Esophagus (tissue), 2 donors: ENCODE measurements at regions not wholly inside any gene's neighbourhood (a gene's known extent, or its start where the extent isn't known, plus 50 kb on each side); places are given as distances from the start of the nearest gene placed in this dataset.
A peak's percentile ranks its signal among the peaks of the same experiment; 100 is the strongest.

Experiments used
- H3K27ac ChIP-seq, 2 donors: one replicate each; pipeline ENCODE4 v1.5.1; 2013; ENCODE audit warnings: low read depth in 2 of 2, mild to moderate bottlenecking in 2 of 2, inconsistent platforms in 1 of 2, low read length in 1 of 2, moderate library complexity in 1 of 2
- H3K27me3 ChIP-seq, 2 donors: one replicate each; pipeline ENCODE4 v1.6.1; 2013; ENCODE audit warnings: low read length in 2 of 2, control low read depth in 1 of 2, mild to moderate bottlenecking in 1 of 2; ENCODE audit not compliant: insufficient read depth in 2 of 2, control insufficient read depth in 1 of 2
- H3K36me3 ChIP-seq, 2 donors: one replicate each; pipeline ENCODE4 v1.6.1; 2013; ENCODE audit warnings: low read length in 1 of 2; ENCODE audit not compliant: control insufficient read depth in 2 of 2, insufficient read depth in 2 of 2
- H3K4me1 ChIP-seq, 2 donors: one replicate each; pipeline ENCODE4 v1.6.1; 2013; ENCODE audit warnings: low read length in 1 of 2; ENCODE audit not compliant: control insufficient read depth in 2 of 2, insufficient read depth in 2 of 2
- H3K4me3 ChIP-seq, 2 donors: one replicate each; pipeline ENCODE4 v1.5.1; 2013; ENCODE audit warnings: low read length in 2 of 2, mild to moderate bottlenecking in 2 of 2, low read depth in 1 of 2, moderate library complexity in 1 of 2
- H3K9me3 ChIP-seq, 2 donors: one replicate each; pipeline ENCODE4 v1.6.1; 2013; ENCODE audit warnings: mild to moderate bottlenecking in 2 of 2, low read depth in 1 of 2, low read length in 1 of 2, moderate library complexity in 1 of 2; ENCODE audit not compliant: control insufficient read depth in 2 of 2, insufficient read depth in 1 of 2
- WGBS, 2 donors: extraction: QIAGEN DNeasy Blood & Tissue Kit; methylation state at CpG; one replicate each; pipeline ENCODE4 v1.1.7; 2013; 5-methylcytosine and 5-hydroxymethylcytosine counted together
- donor health status: healthy with polysubstance abuse.
- donor health status: Bipolar disorder and iron deficiency.

- H3K27ac ChIP-seq: peak overlapping the region; percentile 4 to 29
- H3K9me3 ChIP-seq: no peaks in the 10 kb centered on the region
- H3K27me3 ChIP-seq: no peaks in the 10 kb centered on the region
- peaks cover 0 to 2% of the 10 kb centered on the region in 2 donors for H3K4me1 ChIP-seq
- H3K4me3 ChIP-seq: no peak overlapping the region
- H3K36me3 ChIP-seq: no peaks in the 10 kb centered on the region
- 76 to 80% methylated on average over 17 of the region's 17 CpGs for WGBS, 2 donors
These were observed 188.5 kb downstream of the FOXO1 start for GRCh38 chr13:40477623-40478608.

GRCh38 chr13:40478775-40479174, 187.7 kb downstream of the FOXO1 start:
- Histone ChIP-seq H3K27ac (no peak overlapping the region), H3K27me3 (no peaks in the 10 kb centered on the region), H3K4me3 (no peak overlapping the region), H3K4me1 (peaks cover 0 to 2% of the 10 kb centered on the region in 2 donors), H3K36me3 (no peaks in the 10 kb centered on the region), H3K9me3 (no peaks in the 10 kb centered on the region)
- WGBS, 2 donors: 87 to 89% methylated on average over 7 of the region's 7 CpGs

GRCh38 chr13:40479196-40479845, 187.1 kb downstream of the FOXO1 start:
- Histone ChIP-seq H3K27ac (no peak overlapping the region), H3K4me1 (peaks cover 0 to 6% of the 10 kb centered on the region in 2 donors), H3K4me3 (no peak overlapping the region), H3K36me3 (no peaks in the 10 kb centered on the region), H3K27me3 (no peaks in the 10 kb centered on the region), H3K9me3 (no peaks in the 10 kb centered on the region)
- WGBS, 2 donors: 90 to 92% methylated on average over 28 of the region's 28 CpGs

GRCh38 chr13:40480012-40480914, 186.2 kb downstream of the FOXO1 start:
- Histone ChIP-seq H3K36me3 (no peaks in the 10 kb centered on the region), H3K4me3 (no peak overlapping the region), H3K9me3 (no peaks in the 10 kb centered on the region), H3K27ac (no peak overlapping the region), H3K4me1 (peaks cover 0 to 11% of the 10 kb centered on the region in 2 donors), H3K27me3 (no peaks in the 10 kb centered on the region)
- 62 to 74% methylated on average over 19 of the region's 19 CpGs for WGBS, 2 donors

- 85 to 86% methylated on average over 12 of the region's 12 CpGs for WGBS, 2 donors
- no peaks in the 10 kb centered on the region for H3K36me3 ChIP-seq
- H3K4me1 ChIP-seq: peaks cover 0 to 11% of the 10 kb centered on the region in 2 donors
- no peak overlapping the region for H3K27ac ChIP-seq
- H3K4me3 ChIP-seq: no peak overlapping the region
- no peaks in the 10 kb centered on the region for H3K27me3 ChIP-seq
- H3K9me3 ChIP-seq: no peaks in the 10 kb centered on the region
These were observed 185.4 kb downstream of the FOXO1 start for GRCh38 chr13:40480915-40481516.

GRCh38 chr13:40483601-40484000, 182.8 kb downstream of the FOXO1 start:
- whole genome bisulfite sequencing, 2 donors: 86 to 90% methylated on average over 13 of the region's 13 CpGs
- no peaks in the 10 kb centered on the region for H3K27me3 ChIP-seq

GRCh38 chr13:40484101-40484800, 182.2 kb downstream of the FOXO1 start:
- H3K27me3 ChIP-seq: no peaks in the 10 kb centered on the region
- peaks cover 0 to 9% of the 10 kb centered on the region in 2 donors for H3K4me1 ChIP-seq
- no peak overlapping the region for H3K4me3 ChIP-seq
- WGBS, 2 donors: 71 to 80% methylated on average over 14 of the region's 14 CpGs
- peak overlapping the region; percentile 2 to 5 for H3K27ac ChIP-seq
- no peaks in the 10 kb centered on the region for H3K36me3 ChIP-seq
- peaks cover 0 to 3% of the 10 kb centered on the region in 2 donors for H3K9me3 ChIP-seq

More at GRCh38 chr13:40483601-40484000, 182.8 kb downstream of the FOXO1 start:
- Histone ChIP-seq H3K9me3 (no peaks in the 10 kb centered on the region), H3K4me1 (peaks cover 0 to 9% of the 10 kb centered on the region in 2 donors), H3K27ac (no peak overlapping the region), H3K4me3 (no peak overlapping the region), H3K36me3 (no peaks in the 10 kb centered on the region)

- H3K4me1 ChIP-seq: peaks cover 0 to 9% of the 10 kb centered on the region in 2 donors
- 38 to 49% methylated on average over 7 of the region's 7 CpGs for WGBS, 2 donors
These were observed 181.5 kb downstream of the FOXO1 start for GRCh38 chr13:40484974-40485373.

More at GRCh38 chr13:40484974-40485373, 181.5 kb downstream of the FOXO1 start:
- no peak overlapping the region for H3K4me3 ChIP-seq
- H3K9me3 ChIP-seq: peaks cover 0 to 3% of the 10 kb centered on the region in 2 donors
- H3K27me3 ChIP-seq: no peaks in the 10 kb centered on the region
- peak overlapping the region; percentile 48 to 59 for H3K27ac ChIP-seq
- no peaks in the 10 kb centered on the region for H3K36me3 ChIP-seq
